Ishikawa (cell line): ENCODE measurements at regions not wholly inside any gene's neighbourhood (a gene's known extent, or its start where the extent isn't known, plus 50 kb on each side); places are given as distances from the start of the nearest gene placed in this dataset.

ENCODE experiments used
- CEBPB ChIP-seq: IDR thresholded peaks from 2 replicates; pipeline ENCODE4 v1.6.1; 2012
- CREB1 ChIP-seq: IDR thresholded peaks from 2 replicates; pipeline ENCODE4 v1.6.1; 2012; ENCODE audit warnings: low read depth
- EGR1 ChIP-seq: IDR thresholded peaks from 2 replicates; pipeline ENCODE4 v1.6.1; 2012
- EP300 ChIP-seq: IDR thresholded peaks from 2 replicates; pipeline ENCODE4 v1.6.1; 2012; ENCODE audit warnings: borderline replicate concordance
- FOXM1 ChIP-seq: IDR thresholded peaks from 2 replicates; pipeline ENCODE4 v1.6.1; 2012; ENCODE audit warnings: low read depth, borderline replicate concordance
- MAX ChIP-seq: IDR thresholded peaks from 2 replicates; pipeline ENCODE4 v1.6.1; 2012
- NFIC ChIP-seq: IDR thresholded peaks from 2 replicates; pipeline ENCODE4 v1.6.1; 2012
- RAD21 ChIP-seq: IDR thresholded peaks from 2 replicates; pipeline ENCODE4 v1.6.1; 2012; ENCODE audit warnings: low read depth
- REST ChIP-seq: IDR thresholded peaks from 2 replicates; pipeline ENCODE4 v1.6.1; 2012; ENCODE audit warnings: low read depth, mild to moderate bottlenecking
- TAF1 ChIP-seq: IDR thresholded peaks from 2 replicates; pipeline ENCODE4 v1.6.1; 2012; ENCODE audit warnings: low read depth, mild to moderate bottlenecking
- TCF12 ChIP-seq: IDR thresholded peaks from 2 replicates; pipeline ENCODE4 v1.6.1; 2012; ENCODE audit warnings: low read depth
- TEAD4 ChIP-seq: IDR thresholded peaks from 2 replicates; pipeline ENCODE4 v1.6.1; 2012
- USF1 ChIP-seq: IDR thresholded peaks from 2 replicates; pipeline ENCODE4 v1.6.1; 2012
- YY1 ChIP-seq: IDR thresholded peaks from 2 replicates; pipeline ENCODE4 v1.6.1; 2012; ENCODE audit warnings: low read depth
- ZBTB7A ChIP-seq: IDR thresholded peaks from 2 replicates; pipeline ENCODE4 v1.6.1; 2012; ENCODE audit warnings: low read depth

- TF ChIP-seq TEAD4, result no peak
- TF ChIP-seq YY1, result no peak
- TF ChIP-seq REST, result no peak
- TF ChIP-seq CREB1, result no peak
- no peak for TF ChIP-seq NFIC
- no peak for TF ChIP-seq ZBTB7A
- no peak for TF ChIP-seq USF1
- TF ChIP-seq RAD21, result no peak
- TF ChIP-seq TAF1, result no peak
- TF ChIP-seq TCF12, result no peak
- TF ChIP-seq MAX, result no peak
- no peak for TF ChIP-seq FOXM1
- TF ChIP-seq EP300, result no peak
- TF ChIP-seq CEBPB, result no peak
- TF ChIP-seq EGR1, result no peak
Observed at GRCh38 chr11:98710026-98710425, 310.7 kb upstream of the CNTN5 start.

GRCh38 chr11:98710986-98711385, 309.8 kb upstream of the CNTN5 start:
- TF ChIP-seq FOXM1 (no peak), YY1 (no peak), MAX (no peak), RAD21 (no peak), ZBTB7A (no peak), USF1 (no peak), NFIC (no peak), REST (no peak), EP300 (no peak), CREB1 (no peak), EGR1 (no peak), TEAD4 (no peak), TAF1 (no peak), TCF12 (no peak), CEBPB (no peak)

GRCh38 chr11:98720951-98721350, 299.8 kb upstream of the CNTN5 start:
- TF ChIP-seq TCF12 (no peak), FOXM1 (no peak), RAD21 (no peak), ZBTB7A (no peak), CEBPB (no peak), MAX (no peak), USF1 (no peak), NFIC (no peak), CREB1 (no peak), YY1 (no peak), EP300 (no peak), EGR1 (no peak), TEAD4 (no peak), TAF1 (no peak), REST (no peak)

GRCh38 chr11:98725471-98725870, 295.3 kb upstream of the CNTN5 start:
- TF ChIP-seq ZBTB7A (no peak), REST (no peak), TEAD4 (no peak), RAD21 (no peak), MAX (no peak), CEBPB (no peak), EGR1 (no peak), CREB1 (no peak), YY1 (no peak), FOXM1 (no peak), NFIC (no peak), TCF12 (no peak), TAF1 (no peak), USF1 (no peak), EP300 (no peak)
